BLaER1 (cell line): ENCODE measurements at regions not wholly inside any gene's neighbourhood (a gene's known extent, or its start where the extent isn't known, plus 50 kb on each side); places are given as distances from the start of the nearest gene placed in this dataset.

Experiments used
- H3K27ac ChIP-seq: shearing (Covaris generic); formaldehyde crosslinking; 2 replicates; pipeline ENCODE4 v1.8.1; 2022
- H3K27me3 ChIP-seq: shearing (Covaris generic); formaldehyde crosslinking; 2 replicates; pipeline ENCODE4 v1.8.1; 2022
- H3K36me3 ChIP-seq: shearing (Covaris generic); formaldehyde crosslinking; 2 replicates; pipeline ENCODE4 v1.8.1; 2022
- H3K4me1 ChIP-seq: shearing (Covaris generic); formaldehyde crosslinking; 2 replicates; pipeline ENCODE4 v1.8.1; 2022
- H3K4me2 ChIP-seq: shearing (Covaris generic); formaldehyde crosslinking; 2 replicates; pipeline ENCODE4 v1.8.1; 2022
- H3K4me3 ChIP-seq: shearing (Covaris generic); formaldehyde crosslinking; 2 replicates; pipeline ENCODE4 v1.8.1; 2022
- H3K9ac ChIP-seq: shearing (Covaris generic); formaldehyde crosslinking; 2 replicates; pipeline ENCODE4 v1.8.1; 2022
- H3K9me3 ChIP-seq: shearing (Covaris generic); formaldehyde crosslinking; 2 replicates; pipeline ENCODE4 v1.8.1; 2022
- H4K20me1 ChIP-seq: shearing (Covaris generic); formaldehyde crosslinking; 2 replicates; pipeline ENCODE4 v1.8.1; 2022
- Cebpa-rat ChIP-seq: shearing (Covaris generic); IDR thresholded peaks from 2 replicates; pipeline ENCODE4 v1.8.1; 2022

GRCh38 chr3:5270666-5271371, 83.3 kb downstream of the EDEM1 start:
- Histone ChIP-seq H3K4me2 (no peak overlapping the region), H3K4me3 (no peak overlapping the region), H3K9me3 (no peaks in the 10 kb centered on the region), H3K9ac (no peak overlapping the region), H3K36me3 (no peaks in the 10 kb centered on the region), H4K20me1 (no peaks in the 10 kb centered on the region), H3K4me1 (no peaks in the 10 kb centered on the region), H3K27ac (no peak overlapping the region), H3K27me3 (no peaks in the 10 kb centered on the region)
- no peak for TF ChIP-seq Cebpa-rat

- Histone ChIP-seq H3K36me3 (no peaks in the 10 kb centered on the region), H3K4me3 (no peak overlapping the region), H3K4me2 (no peak overlapping the region), H3K27ac (no peak overlapping the region), H4K20me1 (no peaks in the 10 kb centered on the region), H3K9ac (no peak overlapping the region), H3K9me3 (no peaks in the 10 kb centered on the region), H3K4me1 (no peaks in the 10 kb centered on the region), H3K27me3 (no peaks in the 10 kb centered on the region)
- no peak for TF ChIP-seq Cebpa-rat
Measured at GRCh38 chr3:5271372-5271683, 83.8 kb downstream of the EDEM1 start.

DNA sequence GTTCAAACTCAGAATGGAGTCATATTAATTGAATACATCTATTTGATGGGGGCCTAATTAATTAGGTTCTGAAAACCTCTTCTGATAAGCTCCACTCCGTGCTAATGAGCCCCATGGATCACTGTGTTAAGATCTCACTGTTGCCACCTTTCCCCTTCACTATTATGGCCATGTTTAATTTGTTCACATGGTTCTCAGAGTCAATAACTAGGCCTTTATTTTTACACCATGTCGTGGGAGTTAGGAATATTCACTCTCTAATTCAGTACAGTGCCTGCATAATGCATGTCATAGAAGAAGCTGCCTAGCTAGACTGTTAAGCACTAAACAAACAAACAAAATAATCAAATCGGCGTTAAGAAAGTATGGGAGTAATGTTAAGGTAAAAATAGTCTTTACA, 84.9 kb downstream of the EDEM1 start:
- H3K9ac ChIP-seq: no peak overlapping the region
- H3K36me3 ChIP-seq: no peaks in the 10 kb centered on the region
- H3K4me2 ChIP-seq: no peak overlapping the region
- H3K9me3 ChIP-seq: no peaks in the 10 kb centered on the region
- no peak overlapping the region for H3K27ac ChIP-seq
- TF ChIP-seq Cebpa-rat: no peak
- H3K4me3 ChIP-seq: no peak overlapping the region
- no peaks in the 10 kb centered on the region for H3K4me1 ChIP-seq
- no peaks in the 10 kb centered on the region for H4K20me1 ChIP-seq
- no peaks in the 10 kb centered on the region for H3K27me3 ChIP-seq

DNA sequence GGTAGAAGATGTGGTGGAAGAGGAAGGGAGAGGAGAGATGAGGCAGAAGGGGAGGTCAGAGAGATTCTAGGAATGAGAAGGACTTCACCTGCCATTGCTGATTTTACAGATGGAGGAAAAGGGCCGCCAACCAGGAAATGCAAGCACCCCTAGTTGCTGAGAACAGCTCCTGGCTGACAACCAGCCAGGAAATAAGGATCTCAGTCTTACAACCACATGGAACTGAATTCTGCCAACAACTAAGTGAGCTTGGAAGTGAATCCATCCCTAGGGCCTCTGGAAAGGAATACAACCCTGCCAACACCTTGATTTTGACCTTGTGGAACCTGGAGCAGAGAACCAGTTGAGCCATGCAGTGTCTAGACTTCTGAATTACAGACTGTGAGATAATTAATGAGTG, 86.6 kb downstream of the EDEM1 start:
- Histone ChIP-seq H3K27me3 (no peaks in the 10 kb centered on the region), H3K36me3 (no peaks in the 10 kb centered on the region), H4K20me1 (no peaks in the 10 kb centered on the region), H3K9ac (no peak overlapping the region), H3K4me1 (no peaks in the 10 kb centered on the region), H3K27ac (no peak overlapping the region), H3K4me3 (no peak overlapping the region), H3K9me3 (no peaks in the 10 kb centered on the region), H3K4me2 (no peak overlapping the region)
- no peak for TF ChIP-seq Cebpa-rat

DNA sequence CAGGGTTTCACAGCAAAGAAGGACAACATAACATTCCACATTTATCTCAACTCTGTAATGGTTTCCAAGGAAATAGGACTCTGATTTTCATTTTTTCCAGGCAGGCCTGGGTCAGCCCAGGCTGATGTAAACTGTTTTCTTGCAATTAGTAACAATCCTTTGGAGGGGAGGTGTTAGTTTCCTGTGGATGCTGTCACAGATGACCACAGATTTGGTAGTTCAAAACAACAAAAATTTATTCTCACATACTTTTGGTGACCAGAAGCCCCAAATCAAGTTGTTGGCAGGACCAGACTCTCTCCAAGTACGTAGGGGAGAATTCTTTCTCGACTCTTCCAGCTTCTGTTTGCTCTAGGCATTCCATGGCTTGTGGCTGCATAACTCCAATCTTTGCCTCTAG, 88.0 kb downstream of the EDEM1 start:
- no peaks in the 10 kb centered on the region for H3K4me1 ChIP-seq
- no peaks in the 10 kb centered on the region for H4K20me1 ChIP-seq
- H3K9me3 ChIP-seq: peaks cover 11% of the 10 kb centered on the region; the same call in 1 of the 2 replicates
- H3K36me3 ChIP-seq: no peaks in the 10 kb centered on the region
- H3K4me3 ChIP-seq: no peak overlapping the region
- H3K27me3 ChIP-seq: no peaks in the 10 kb centered on the region
- no peak overlapping the region for H3K4me2 ChIP-seq
- TF ChIP-seq Cebpa-rat: no peak
- H3K9ac ChIP-seq: no peak overlapping the region
- H3K27ac ChIP-seq: no peak overlapping the region

DNA sequence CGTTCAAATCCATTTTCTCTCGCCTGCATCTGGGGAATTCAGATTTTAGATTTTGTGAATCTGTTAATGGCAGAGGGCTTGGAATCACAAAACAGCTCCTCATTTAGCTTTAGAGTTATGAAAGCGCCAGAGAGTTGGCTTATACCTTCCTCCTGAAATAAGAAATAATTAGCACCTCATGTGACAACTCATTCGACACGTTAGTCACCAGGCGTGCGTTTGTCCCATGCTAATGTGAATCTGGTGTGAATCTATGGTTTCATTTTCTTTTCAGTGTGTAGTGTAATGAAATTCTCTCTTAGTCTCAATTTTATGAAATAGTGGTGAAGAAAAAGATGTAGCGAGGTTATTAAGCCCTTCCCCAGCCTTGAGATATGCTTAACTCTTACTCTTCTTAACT, 89.4 kb downstream of the EDEM1 start:
- H4K20me1 ChIP-seq: no peaks in the 10 kb centered on the region
- H3K36me3 ChIP-seq: no peaks in the 10 kb centered on the region
- no peak overlapping the region for H3K9ac ChIP-seq
- no peak overlapping the region for H3K27ac ChIP-seq
- peaks cover 18% of the 10 kb centered on the region for H3K9me3 ChIP-seq
- no peak overlapping the region for H3K4me2 ChIP-seq
- TF ChIP-seq Cebpa-rat: no peak
- no peaks in the 10 kb centered on the region for H3K27me3 ChIP-seq
- H3K4me3 ChIP-seq: no peak overlapping the region
- H3K4me1 ChIP-seq: no peaks in the 10 kb centered on the region

GRCh38 chr3:5277612-5278236, 90.2 kb downstream of the EDEM1 start:
- Histone ChIP-seq H3K27ac (no peak overlapping the region), H3K36me3 (no peaks in the 10 kb centered on the region), H4K20me1 (no peaks in the 10 kb centered on the region), H3K4me2 (no peak overlapping the region), H3K27me3 (no peaks in the 10 kb centered on the region), H3K4me3 (no peak overlapping the region), H3K9me3 (peaks cover 20% of the 10 kb centered on the region), H3K9ac (no peak overlapping the region), H3K4me1 (no peaks in the 10 kb centered on the region)
- TF ChIP-seq Cebpa-rat: no peak

DNA sequence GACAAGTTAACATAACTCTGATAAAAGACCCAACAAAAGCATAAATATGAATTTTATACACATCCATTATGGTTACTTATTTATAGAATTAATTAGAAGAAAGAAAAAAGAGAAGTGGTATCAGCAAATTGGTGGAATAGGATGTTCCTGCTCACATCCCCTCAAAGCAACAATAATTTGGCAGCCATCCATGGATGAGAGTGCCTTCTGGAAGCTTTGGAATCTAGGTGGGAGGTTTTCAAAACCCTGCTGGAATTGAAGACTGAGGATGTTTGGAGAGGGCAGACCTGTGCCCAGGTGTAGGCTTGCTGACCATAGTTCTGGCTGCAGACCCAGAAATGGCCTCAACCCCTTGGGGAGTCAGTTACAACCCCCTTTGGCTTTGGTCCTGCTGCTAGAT, 91.2 kb downstream of the EDEM1 start:
- Histone ChIP-seq H3K27me3 (no peaks in the 10 kb centered on the region), H3K36me3 (no peaks in the 10 kb centered on the region), H3K4me1 (no peaks in the 10 kb centered on the region), H3K9ac (no peak overlapping the region), H3K4me3 (no peak overlapping the region), H4K20me1 (no peaks in the 10 kb centered on the region), H3K27ac (no peak overlapping the region), H3K9me3 (peaks cover 23% of the 10 kb centered on the region), H3K4me2 (no peak overlapping the region)
- TF ChIP-seq Cebpa-rat: no peak

- Histone ChIP-seq H3K9ac (no peak overlapping the region), H3K4me3 (no peak overlapping the region), H3K9me3 (peaks cover 34% of the 10 kb centered on the region), H3K4me2 (no peak overlapping the region), H3K27ac (no peak overlapping the region), H3K27me3 (no peaks in the 10 kb centered on the region), H3K4me1 (no peaks in the 10 kb centered on the region), H3K36me3 (no peaks in the 10 kb centered on the region), H4K20me1 (no peaks in the 10 kb centered on the region)
- TF ChIP-seq Cebpa-rat: no peak
Measured at GRCh38 chr3:5282703-5283102, 95.2 kb downstream of the EDEM1 start.

GRCh38 chr3:5285439-5285838, 97.9 kb downstream of the EDEM1 start:
- H3K9me3 ChIP-seq: peaks cover 32% of the 10 kb centered on the region
- no peaks in the 10 kb centered on the region for H3K27me3 ChIP-seq
- no peak overlapping the region for H3K4me3 ChIP-seq
- no peaks in the 10 kb centered on the region for H3K36me3 ChIP-seq
- H3K27ac ChIP-seq: no peak overlapping the region
- no peak overlapping the region for H3K9ac ChIP-seq
- no peaks in the 10 kb centered on the region for H3K4me1 ChIP-seq
- H3K4me2 ChIP-seq: no peak overlapping the region
- H4K20me1 ChIP-seq: no peaks in the 10 kb centered on the region
- no peak for TF ChIP-seq Cebpa-rat

DNA sequence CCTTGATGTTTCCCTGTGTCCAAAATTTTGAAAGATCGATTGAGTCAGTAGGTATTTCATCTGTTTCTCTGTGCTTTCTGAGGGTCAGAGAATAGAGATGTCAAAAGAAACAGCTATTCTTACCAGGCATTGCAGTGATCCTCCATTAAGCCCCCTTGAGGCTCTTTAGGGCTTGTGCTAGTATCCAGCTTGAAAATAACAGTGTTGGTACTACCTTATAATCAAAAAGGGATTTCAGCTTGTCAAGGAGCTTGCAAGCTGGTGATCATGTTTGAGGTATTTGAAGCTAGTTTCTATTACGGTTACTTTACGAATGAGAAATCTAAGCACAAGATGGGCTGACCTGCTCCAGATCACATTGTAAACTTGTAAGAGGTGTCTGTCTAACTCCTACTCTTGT, 103.4 kb downstream of the EDEM1 start:
- TF ChIP-seq Cebpa-rat: no peak
- no peak overlapping the region for H3K27ac ChIP-seq
- no peak overlapping the region for H3K4me3 ChIP-seq
- peaks cover 10% of the 10 kb centered on the region for H3K9me3 ChIP-seq
- no peak overlapping the region for H3K4me2 ChIP-seq
- no peaks in the 10 kb centered on the region for H3K4me1 ChIP-seq
- H3K27me3 ChIP-seq: no peaks in the 10 kb centered on the region
- H3K9ac ChIP-seq: no peak overlapping the region
- no peaks in the 10 kb centered on the region for H3K36me3 ChIP-seq
- H4K20me1 ChIP-seq: no peaks in the 10 kb centered on the region
